GM12872 (cell line): ENCODE measurements at regions not wholly inside any gene's neighbourhood (a gene's known extent, or its start where the extent isn't known, plus 50 kb on each side); places are given as distances from the start of the nearest gene placed in this dataset.

Experiments
- TF ChIP-seq, protein P1 (sequence below): IDR thresholded peaks from 3 replicates; pipeline ENCODE4 v1.5.1; 2011; ENCODE audit warnings: low read depth, mild to moderate bottlenecking, low read length, moderate library complexity; ENCODE audit not compliant: insufficient read depth

DNA sequence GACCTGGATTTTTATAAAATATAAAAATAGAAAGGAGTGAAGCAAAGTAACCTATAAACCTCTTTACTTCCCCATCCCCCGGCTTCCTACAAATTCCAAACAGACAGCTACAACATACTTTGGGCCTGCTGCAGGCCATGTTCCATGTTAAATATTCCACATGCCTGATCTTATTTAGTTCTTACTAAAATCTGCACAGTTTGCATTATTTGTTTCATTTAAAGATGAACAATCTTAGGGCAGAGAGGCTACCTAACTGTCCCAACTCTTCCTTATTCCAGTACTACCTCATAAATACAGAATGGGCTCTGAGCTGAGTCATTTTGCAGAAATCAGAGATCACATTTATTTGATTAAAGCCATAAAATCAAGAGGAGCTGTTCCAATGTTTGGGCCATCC is 665.0 kb downstream of the PDCD6IP start:
- TF ChIP-seq, protein P1, sequence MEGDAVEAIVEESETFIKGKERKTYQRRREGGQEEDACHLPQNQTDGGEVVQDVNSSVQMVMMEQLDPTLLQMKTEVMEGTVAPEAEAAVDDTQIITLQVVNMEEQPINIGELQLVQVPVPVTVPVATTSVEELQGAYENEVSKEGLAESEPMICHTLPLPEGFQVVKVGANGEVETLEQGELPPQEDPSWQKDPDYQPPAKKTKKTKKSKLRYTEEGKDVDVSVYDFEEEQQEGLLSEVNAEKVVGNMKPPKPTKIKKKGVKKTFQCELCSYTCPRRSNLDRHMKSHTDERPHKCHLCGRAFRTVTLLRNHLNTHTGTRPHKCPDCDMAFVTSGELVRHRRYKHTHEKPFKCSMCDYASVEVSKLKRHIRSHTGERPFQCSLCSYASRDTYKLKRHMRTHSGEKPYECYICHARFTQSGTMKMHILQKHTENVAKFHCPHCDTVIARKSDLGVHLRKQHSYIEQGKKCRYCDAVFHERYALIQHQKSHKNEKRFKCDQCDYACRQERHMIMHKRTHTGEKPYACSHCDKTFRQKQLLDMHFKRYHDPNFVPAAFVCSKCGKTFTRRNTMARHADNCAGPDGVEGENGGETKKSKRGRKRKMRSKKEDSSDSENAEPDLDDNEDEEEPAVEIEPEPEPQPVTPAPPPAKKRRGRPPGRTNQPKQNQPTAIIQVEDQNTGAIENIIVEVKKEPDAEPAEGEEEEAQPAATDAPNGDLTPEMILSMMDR = no peak

DNA sequence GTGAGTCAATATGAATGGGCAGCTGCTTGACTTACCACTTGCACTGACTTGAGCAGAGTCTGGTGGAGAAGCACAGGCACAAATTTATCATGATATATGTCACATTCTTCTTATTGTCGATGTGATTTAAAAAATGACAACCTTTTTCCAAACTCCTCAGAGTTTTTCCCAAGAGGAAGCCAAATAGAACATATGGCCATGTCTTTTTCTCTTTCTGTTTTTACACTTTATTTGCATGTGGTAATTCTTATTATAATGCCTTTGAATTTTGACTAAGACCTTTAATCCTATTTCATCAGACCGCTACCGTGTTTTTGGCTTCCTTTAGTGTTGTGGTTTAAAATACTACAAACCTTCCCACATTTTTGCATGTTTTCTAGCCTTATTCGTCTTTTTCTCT is 666.2 kb downstream of the PDCD6IP start:
- TF ChIP-seq, protein P1 = no peak

DNA sequence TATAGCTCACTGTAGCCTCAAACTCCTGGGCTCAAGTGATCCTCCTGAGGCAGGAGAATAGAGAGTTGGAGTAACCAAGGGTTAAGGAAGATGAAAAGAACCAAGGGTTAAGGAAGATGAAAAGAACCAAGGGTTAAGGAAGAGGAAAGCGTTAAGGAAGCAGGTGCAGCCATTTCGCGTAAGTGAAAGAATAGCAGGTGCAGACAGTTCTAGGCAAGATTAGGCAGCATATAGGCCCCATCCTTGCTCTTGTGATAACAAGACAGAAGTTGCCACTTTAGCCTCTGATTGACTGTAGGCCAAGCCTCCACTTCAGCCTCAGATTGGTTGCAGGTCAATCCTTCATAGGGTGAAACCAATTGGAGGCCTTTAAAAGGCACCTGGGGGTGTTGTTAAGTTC is 677.4 kb downstream of the PDCD6IP start:
- TF ChIP-seq, protein P1 = no peak

DNA sequence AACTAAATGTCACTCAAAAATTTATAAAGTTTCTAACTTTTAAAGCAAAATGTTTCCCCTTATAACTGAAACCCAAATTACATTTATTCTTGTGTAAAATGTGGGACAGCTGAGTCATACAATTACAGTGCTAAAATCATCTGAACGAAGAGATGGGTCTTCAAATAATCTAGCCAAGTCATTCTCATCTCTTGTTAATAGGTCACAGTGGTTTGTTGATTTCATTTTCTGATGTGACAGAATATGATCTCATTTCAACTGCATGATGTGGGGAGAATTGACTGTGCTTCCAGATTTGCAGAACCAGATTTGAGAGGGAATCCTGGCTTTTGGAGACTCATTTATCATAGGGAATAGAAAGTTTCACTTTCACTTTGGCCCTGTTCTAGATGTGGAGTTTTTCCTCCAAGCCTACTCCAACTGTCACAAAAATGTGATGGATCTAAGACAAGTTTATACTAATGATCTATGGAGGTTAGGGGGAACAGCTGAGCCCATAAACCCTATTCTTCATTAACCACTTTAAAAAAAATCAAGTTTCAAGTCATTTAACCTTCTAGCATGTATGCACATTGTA is 685.0 kb downstream of the PDCD6IP start:
- TF ChIP-seq, protein P1 = no peak

DNA sequence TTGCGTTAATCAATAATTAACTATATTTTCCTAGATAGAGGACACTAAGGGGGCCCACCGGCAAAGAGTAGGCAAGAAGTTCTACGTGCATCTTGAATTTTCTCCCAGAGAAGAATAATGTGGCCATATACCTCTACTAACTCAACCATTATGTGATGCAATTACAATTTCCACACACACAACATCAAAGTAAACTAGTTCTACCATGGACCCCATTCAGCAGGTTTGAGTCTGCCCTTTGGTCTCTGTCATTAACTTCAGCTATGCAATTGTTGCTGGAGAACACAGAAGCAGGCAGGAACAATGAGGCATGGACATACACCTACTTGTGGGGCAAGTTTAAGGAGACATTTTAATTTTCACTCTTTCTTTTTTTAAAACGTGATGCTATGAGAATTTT is 705.9 kb downstream of the PDCD6IP start:
- TF ChIP-seq, protein P1 = no peak

DNA sequence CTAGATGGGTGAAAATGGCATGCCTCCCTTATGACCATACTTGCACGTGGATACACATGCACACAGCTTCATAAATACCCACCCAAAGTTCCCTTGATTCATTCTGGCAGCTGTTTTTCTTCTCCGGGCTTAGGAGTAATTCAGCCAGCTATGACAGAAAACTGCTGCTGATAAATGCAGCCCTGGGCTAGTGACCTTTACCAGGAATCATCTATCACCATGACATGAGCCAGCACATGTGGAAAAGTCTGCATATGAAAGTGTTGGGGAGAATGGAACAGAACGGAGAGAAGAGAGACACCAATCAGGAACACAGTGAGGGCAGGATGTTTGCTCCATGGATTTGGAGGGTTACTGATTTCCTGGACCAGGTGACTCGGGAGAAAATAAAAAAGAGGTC is 706.3 kb downstream of the PDCD6IP start:
- TF ChIP-seq, protein P1 = no peak

DNA sequence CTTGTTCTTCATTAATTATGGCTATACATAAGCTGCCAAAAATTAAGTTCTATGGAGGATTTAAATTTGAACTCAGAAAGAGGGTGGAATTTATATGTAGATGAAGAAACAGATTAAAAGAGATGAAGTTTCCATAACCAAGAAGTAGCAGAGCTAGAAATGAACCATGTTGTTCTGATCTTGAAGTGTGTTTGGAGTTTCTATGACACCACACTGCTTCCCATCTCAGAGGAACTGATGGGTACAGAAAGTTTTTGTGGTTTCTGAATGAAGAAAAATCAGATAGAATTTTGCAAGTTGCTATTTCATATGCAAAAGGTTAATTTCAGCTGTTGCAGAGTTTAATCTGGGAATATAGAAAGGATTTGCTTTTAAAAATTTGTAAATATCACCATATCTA is 710.3 kb downstream of the PDCD6IP start:
- TF ChIP-seq, protein P1 = no peak
